ENCODE measurements at regions not wholly inside any gene's neighbourhood (a gene's known extent, or its start where the extent isn't known, plus 50 kb on each side); places are given as distances from the start of the nearest gene placed in this dataset.

GRCh38 chr11:30113326-30113898 lies 96.6 kb upstream of the KCNA4 start:
- no CpG with 5 or more reads among the region's 2 CpGs for WGBS, 2 experiments (ENCODE audit: extremely low coverage in 2 of 2, insufficient read length in 1 of 2)
- no peak overlapping the region for H2AK9ac ChIP-seq (replicated peaks; ENCODE audit: low read depth, low read length, poor library complexity)
- intact Hi-C loops (cut with micrococcal nuclease) (no loop called here), dilution Hi-C loops (cut with HindIII; ENCODE audit: low sequenced_read_pairs, unreplicated experiment) (no loop called here), in situ Hi-C loops (cut with MboI; ENCODE audit: low sequenced_read_pairs) (no loop called here)
- H2AK5ac ChIP-seq (ENCODE audit: low read depth, low read length): no peak overlapping the region
- H3K18ac ChIP-seq (ENCODE audit: low read depth, low read length): no peak overlapping the region
- H4K5ac ChIP-seq (ENCODE audit: low read depth, low read length): no peak overlapping the region
- BruUV-seq (replicated peaks): no TSS peak
- no peak overlapping the region for H3K4me3 ChIP-seq (ENCODE audit: insufficient read depth, low read depth, low read length)
- H3K9ac ChIP-seq (ENCODE audit: low read depth, low read length): no peak overlapping the region
- no peak overlapping the region for H4K8ac ChIP-seq (ENCODE audit: low read depth in 2 of 2, low read length in 2 of 2)
- H3K56ac ChIP-seq (ENCODE audit: extremely low read depth, insufficient read depth, low read length): no peak overlapping the region
- ChIA-PET CTCF (no interaction called here), POLR2A (ENCODE audit: unreplicated experiment) (no interaction called here)
- no peak overlapping the region for H2AFZ ChIP-seq (replicated peaks; ENCODE audit: low read length, poor library complexity)
- DNase-seq (no peak), ATAC-seq (ENCODE audit: low read depth) (no peak)
- H4K91ac ChIP-seq (ENCODE audit: insufficient read depth, low read depth, low read length): no peak overlapping the region
- H2BK15ac ChIP-seq (ENCODE audit: low read depth, low read length): no peak overlapping the region
- no peak overlapping the region for H3K27ac ChIP-seq (ENCODE audit: insufficient read depth, low read length)
- H3K23ac ChIP-seq (ENCODE audit: low read depth, low read length): no peak overlapping the region
- no peak overlapping the region for H2BK20ac ChIP-seq (ENCODE audit: low read depth, low read length)
- H3K4me1 ChIP-seq (ENCODE audit: control insufficient read depth, insufficient read depth, low read length): no peaks in the 10 kb centered on the region
- H4K20me1 ChIP-seq (ENCODE audit: insufficient read depth, low read length): no peaks in the 10 kb centered on the region
- H3K4me2 ChIP-seq (ENCODE audit: low read depth, low read length): no peak overlapping the region
- no peak overlapping the region for H2BK5ac ChIP-seq (ENCODE audit: low read depth, low read length, poor library complexity, severe bottlenecking)
- TF ChIP-seq CTCF (conservative IDR thresholded peaks at IDR 0.05; ENCODE audit: low read depth, low read length) (no peak), SMC3 (IDR thresholded peaks at IDR 0.05; ENCODE audit: low read depth, low read length) (no peak), RFX5 (IDR thresholded peaks at IDR 0.05; ENCODE audit: low read depth, low read length) (no peak)
- H3K36me3 ChIP-seq (ENCODE audit: control insufficient read depth, insufficient read depth, low read length): no peaks in the 10 kb centered on the region
- H3K9me3 ChIP-seq (ENCODE audit: control insufficient read depth, insufficient read depth, low read length): 0 out of 2 replicates have a peak, but pooled peaks cover under 1% of the 10 kb centered on the region
- H3K27me3 ChIP-seq (ENCODE audit: control insufficient read depth, insufficient read depth, low read length): no peaks in the 10 kb centered on the region
- no peak overlapping the region for H3K4ac ChIP-seq (ENCODE audit: low read depth, low read length)
- H3K9me1 ChIP-seq (ENCODE audit: insufficient read depth, low read length): no peaks in the 10 kb centered on the region
- no peak overlapping the region for H3K14ac ChIP-seq (replicated peaks; ENCODE audit: low read depth, low read length)
- no peak overlapping the region for H2BK120ac ChIP-seq (ENCODE audit: low read depth, low read length)
- no peaks in the 10 kb centered on the region for H3K79me1 ChIP-seq (ENCODE audit: low read depth in 1 of 2, low read length in 2 of 2)

Data from IMR-90 (cell line).